ENCODE measurements at regions not wholly inside any gene's neighbourhood (a gene's known extent, or its start where the extent isn't known, plus 50 kb on each side); places are given as distances from the start of the nearest gene placed in this dataset.

DNA sequence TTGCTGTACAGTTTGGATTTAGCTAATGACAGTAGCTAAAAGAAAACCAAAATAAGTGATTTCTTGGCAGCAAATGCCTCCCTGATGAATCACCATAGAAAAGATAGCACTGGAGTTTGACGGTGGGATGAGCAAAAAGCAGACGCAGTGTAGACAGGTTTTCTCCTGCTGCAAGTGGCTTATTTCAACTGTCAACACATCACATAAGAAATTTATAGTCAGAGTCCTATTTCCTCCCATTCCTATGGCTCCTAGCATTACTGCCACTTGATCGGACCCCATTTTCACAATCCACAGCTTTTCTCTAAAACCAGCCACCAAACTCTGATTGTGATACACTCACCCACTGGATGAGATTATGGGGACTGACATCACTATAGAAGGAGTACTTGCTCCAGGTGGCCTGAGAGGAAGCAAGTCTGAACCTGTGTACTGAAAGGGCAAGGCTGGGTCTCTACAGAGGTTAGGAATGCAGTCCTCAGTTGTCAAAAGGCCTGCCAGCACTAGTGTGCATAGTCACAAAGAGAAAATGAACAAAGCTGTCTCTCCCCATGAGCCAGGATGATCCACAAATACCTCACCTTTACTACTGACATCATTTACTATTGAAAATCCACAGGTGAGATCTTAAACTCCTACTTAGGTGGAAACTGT, 359.8 kb downstream of the LTN1 start:
- Histone ChIP-seq H3K36me3 (ENCODE audit: control insufficient read depth, insufficient read depth, low read length) (no peaks in the 10 kb centered on the region), H3K4me3 (ENCODE audit: low read depth, low read length) (no peak overlapping the region), H3K4me1 (no peaks in the 10 kb centered on the region), H3K9me3 (no peaks in the 10 kb centered on the region), H3K27me3 (replicated peaks; ENCODE audit: control insufficient read depth, insufficient read depth, low read length) (no peaks in the 10 kb centered on the region)
- Mint-ChIP-seq H3K27me3 (ENCODE audit: insufficient read depth, unreplicated experiment) (no peaks in the 10 kb centered on the region), H3K4me1 (ENCODE audit: low read depth, unreplicated experiment) (peaks cover 6% of the 10 kb centered on the region), H3K4me3 (ENCODE audit: unreplicated experiment) (no peak overlapping the region), H3K9me3 (ENCODE audit: unreplicated experiment) (peaks cover 3% of the 10 kb centered on the region), H3K27ac (ENCODE audit: unreplicated experiment) (no peak overlapping the region), H3K36me3 (ENCODE audit: insufficient read depth, unreplicated experiment) (no peaks in the 10 kb centered on the region)
- BruUV-seq (replicated peaks) = no TSS peak
- DNase-seq = no peak
- intact Hi-C loops (cut with micrococcal nuclease; ENCODE audit: unreplicated experiment) = no loop called here
- TF ChIP-seq, protein P1, sequence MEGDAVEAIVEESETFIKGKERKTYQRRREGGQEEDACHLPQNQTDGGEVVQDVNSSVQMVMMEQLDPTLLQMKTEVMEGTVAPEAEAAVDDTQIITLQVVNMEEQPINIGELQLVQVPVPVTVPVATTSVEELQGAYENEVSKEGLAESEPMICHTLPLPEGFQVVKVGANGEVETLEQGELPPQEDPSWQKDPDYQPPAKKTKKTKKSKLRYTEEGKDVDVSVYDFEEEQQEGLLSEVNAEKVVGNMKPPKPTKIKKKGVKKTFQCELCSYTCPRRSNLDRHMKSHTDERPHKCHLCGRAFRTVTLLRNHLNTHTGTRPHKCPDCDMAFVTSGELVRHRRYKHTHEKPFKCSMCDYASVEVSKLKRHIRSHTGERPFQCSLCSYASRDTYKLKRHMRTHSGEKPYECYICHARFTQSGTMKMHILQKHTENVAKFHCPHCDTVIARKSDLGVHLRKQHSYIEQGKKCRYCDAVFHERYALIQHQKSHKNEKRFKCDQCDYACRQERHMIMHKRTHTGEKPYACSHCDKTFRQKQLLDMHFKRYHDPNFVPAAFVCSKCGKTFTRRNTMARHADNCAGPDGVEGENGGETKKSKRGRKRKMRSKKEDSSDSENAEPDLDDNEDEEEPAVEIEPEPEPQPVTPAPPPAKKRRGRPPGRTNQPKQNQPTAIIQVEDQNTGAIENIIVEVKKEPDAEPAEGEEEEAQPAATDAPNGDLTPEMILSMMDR (IDR thresholded peaks at IDR 0.05; ENCODE audit: insufficient read depth in 1 of 2, low read depth in 1 of 2, low read length in 1 of 2, severe bottlenecking in 1 of 2, unreplicated experiment in 1 of 2) = no peak
- ChIA-PET CTCF (no interaction called here), POLR2A (no interaction called here)

DNA sequence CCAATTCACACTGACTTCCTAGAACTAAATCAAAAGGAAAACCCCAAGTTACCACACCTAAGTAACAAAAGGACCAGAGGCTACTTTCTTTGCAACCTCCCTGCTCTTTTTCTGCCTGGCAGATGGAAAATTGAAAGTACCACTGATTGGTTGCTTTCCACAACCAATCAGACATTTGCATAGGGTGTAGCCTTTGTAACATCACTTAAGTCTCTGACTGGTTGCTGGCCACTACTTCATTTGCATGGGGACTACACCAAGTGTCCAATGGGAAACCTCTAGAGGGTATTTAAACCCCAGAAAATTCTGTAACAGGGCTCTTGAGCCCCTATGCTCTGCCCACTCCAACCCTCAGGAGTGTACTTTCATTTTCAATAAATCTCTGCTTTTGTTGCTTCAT, 365.0 kb downstream of the LTN1 start:
- Mint-ChIP-seq H3K27me3 (ENCODE audit: insufficient read depth, unreplicated experiment) (no peaks in the 10 kb centered on the region), H3K27ac (ENCODE audit: unreplicated experiment) (no peak overlapping the region), H3K9me3 (ENCODE audit: unreplicated experiment) (peaks cover under 1% of the 10 kb centered on the region), H3K4me3 (ENCODE audit: unreplicated experiment) (no peak overlapping the region), H3K36me3 (ENCODE audit: insufficient read depth, unreplicated experiment) (no peaks in the 10 kb centered on the region), H3K4me1 (ENCODE audit: low read depth, unreplicated experiment) (peaks cover 2% of the 10 kb centered on the region)
- Histone ChIP-seq H3K27me3 (replicated peaks; ENCODE audit: control insufficient read depth, insufficient read depth, low read length) (no peaks in the 10 kb centered on the region), H3K9me3 (no peaks in the 10 kb centered on the region), H3K4me3 (ENCODE audit: low read depth, low read length) (no peak overlapping the region), H3K4me1 (no peaks in the 10 kb centered on the region), H3K36me3 (ENCODE audit: control insufficient read depth, insufficient read depth, low read length) (no peaks in the 10 kb centered on the region)
- POLR2A ChIA-PET = no interaction called here
- no TSS peak for BruUV-seq (replicated peaks)
- TF ChIP-seq, protein P1 (IDR thresholded peaks at IDR 0.05; ENCODE audit: insufficient read depth in 1 of 2, low read depth in 1 of 2, low read length in 1 of 2, severe bottlenecking in 1 of 2, unreplicated experiment in 1 of 2) = no peak
- CTCF ChIA-PET = no interaction called here
- no peak for DNase-seq
- intact Hi-C loops (cut with micrococcal nuclease; ENCODE audit: unreplicated experiment) = no loop called here

DNA sequence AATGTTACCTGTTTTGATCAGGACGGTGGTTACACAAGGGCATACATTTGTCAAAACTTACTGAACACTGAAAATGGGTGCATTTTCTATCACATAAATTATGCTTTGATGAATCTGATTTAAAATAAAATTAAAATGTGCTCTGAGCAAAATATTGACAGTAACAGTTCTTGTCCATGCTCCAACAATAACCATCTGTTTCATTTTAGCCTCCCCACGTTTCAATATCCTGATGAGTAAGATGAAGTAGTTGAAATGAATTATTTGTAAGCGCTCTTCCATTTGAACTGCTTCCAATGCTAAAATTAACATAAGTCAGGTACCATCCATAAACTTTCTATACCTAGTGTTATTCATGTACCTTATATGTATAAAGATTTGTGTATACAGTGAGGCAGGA, 365.4 kb downstream of the LTN1 start:
- H3K9me3 Mint-ChIP-seq (ENCODE audit: unreplicated experiment) = peaks cover 5% of the 10 kb centered on the region
- no peaks in the 10 kb centered on the region for H3K36me3 Mint-ChIP-seq (ENCODE audit: insufficient read depth, unreplicated experiment)
- intact Hi-C loops (cut with micrococcal nuclease; ENCODE audit: unreplicated experiment) = no loop called here
- no peaks in the 10 kb centered on the region for H3K27me3 Mint-ChIP-seq (ENCODE audit: insufficient read depth, unreplicated experiment)
- no peak overlapping the region for H3K4me3 ChIP-seq (ENCODE audit: low read depth, low read length)
- H3K4me1 ChIP-seq = no peaks in the 10 kb centered on the region
- H3K4me1 Mint-ChIP-seq (ENCODE audit: low read depth, unreplicated experiment) = no peaks in the 10 kb centered on the region
- POLR2A ChIA-PET = no interaction called here
- no TSS peak for BruUV-seq (replicated peaks)
- CTCF ChIA-PET = no interaction called here
- H3K27ac Mint-ChIP-seq (ENCODE audit: unreplicated experiment) = no peak overlapping the region
- H3K27me3 ChIP-seq (replicated peaks; ENCODE audit: control insufficient read depth, insufficient read depth, low read length) = no peaks in the 10 kb centered on the region
- no peak overlapping the region for H3K4me3 Mint-ChIP-seq (ENCODE audit: unreplicated experiment)
- H3K36me3 ChIP-seq (ENCODE audit: control insufficient read depth, insufficient read depth, low read length) = no peaks in the 10 kb centered on the region
- H3K9me3 ChIP-seq = no peaks in the 10 kb centered on the region
- TF ChIP-seq, protein P1 (IDR thresholded peaks at IDR 0.05; ENCODE audit: insufficient read depth in 1 of 2, low read depth in 1 of 2, low read length in 1 of 2, severe bottlenecking in 1 of 2, unreplicated experiment in 1 of 2) = no peak
- no peak for DNase-seq

All from Caco-2 (cell line).